ENCODE measurements at regions not wholly inside any gene's neighbourhood (a gene's known extent, or its start where the extent isn't known, plus 50 kb on each side); places are given as distances from the start of the nearest gene placed in this dataset.

DNA sequence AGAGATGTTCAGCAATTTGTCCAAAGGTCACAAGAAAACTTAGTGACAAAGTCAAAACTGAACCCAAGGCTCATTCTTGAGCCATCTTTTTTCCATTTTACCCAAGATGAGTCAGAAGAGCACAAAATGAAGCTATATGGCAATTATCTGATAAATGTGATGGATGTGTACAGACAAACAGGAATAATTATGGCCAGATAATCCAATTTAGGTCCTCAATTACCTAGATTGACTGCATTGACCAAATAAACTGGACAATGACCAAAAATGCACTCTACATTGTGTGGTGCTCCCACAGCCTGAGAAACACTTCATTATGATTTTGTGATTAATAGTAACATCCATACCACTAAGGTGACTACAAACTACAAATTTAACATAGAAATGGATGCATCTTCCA lies 1105.8 kb downstream of the IGSF11 start:
- TF ChIP-seq, protein P1, sequence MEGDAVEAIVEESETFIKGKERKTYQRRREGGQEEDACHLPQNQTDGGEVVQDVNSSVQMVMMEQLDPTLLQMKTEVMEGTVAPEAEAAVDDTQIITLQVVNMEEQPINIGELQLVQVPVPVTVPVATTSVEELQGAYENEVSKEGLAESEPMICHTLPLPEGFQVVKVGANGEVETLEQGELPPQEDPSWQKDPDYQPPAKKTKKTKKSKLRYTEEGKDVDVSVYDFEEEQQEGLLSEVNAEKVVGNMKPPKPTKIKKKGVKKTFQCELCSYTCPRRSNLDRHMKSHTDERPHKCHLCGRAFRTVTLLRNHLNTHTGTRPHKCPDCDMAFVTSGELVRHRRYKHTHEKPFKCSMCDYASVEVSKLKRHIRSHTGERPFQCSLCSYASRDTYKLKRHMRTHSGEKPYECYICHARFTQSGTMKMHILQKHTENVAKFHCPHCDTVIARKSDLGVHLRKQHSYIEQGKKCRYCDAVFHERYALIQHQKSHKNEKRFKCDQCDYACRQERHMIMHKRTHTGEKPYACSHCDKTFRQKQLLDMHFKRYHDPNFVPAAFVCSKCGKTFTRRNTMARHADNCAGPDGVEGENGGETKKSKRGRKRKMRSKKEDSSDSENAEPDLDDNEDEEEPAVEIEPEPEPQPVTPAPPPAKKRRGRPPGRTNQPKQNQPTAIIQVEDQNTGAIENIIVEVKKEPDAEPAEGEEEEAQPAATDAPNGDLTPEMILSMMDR (IDR thresholded peaks at IDR 0.05 in 8 of 11, conservative IDR thresholded peaks at IDR 0.05 in 3 of 11) = no peak
- no peak for TF ChIP-seq POLR2A (IDR thresholded peaks at IDR 0.05)
- TF ChIP-seq POLR2AphosphoS5 (IDR thresholded peaks at IDR 0.05) = no peak

Measured in spleen (tissue), 7 donors.